ENCODE measurements at regions not wholly inside any gene's neighbourhood (a gene's known extent, or its start where the extent isn't known, plus 50 kb on each side); places are given as distances from the start of the nearest gene placed in this dataset.

- ChIA-PET POLR2A (no interaction called here), CTCF (no interaction called here)
- H3K4me3 Mint-ChIP-seq = no peak overlapping the region
- H3K27me3 Mint-ChIP-seq = no peaks in the 10 kb centered on the region
- H3K4me1 Mint-ChIP-seq = no peaks in the 10 kb centered on the region
- no peak for DNase-seq
- H3K27ac Mint-ChIP-seq = no peak overlapping the region
- H3K9me3 Mint-ChIP-seq = no peaks in the 10 kb centered on the region
- no peaks in the 10 kb centered on the region for H3K36me3 Mint-ChIP-seq (ENCODE audit: low read depth)
Observed at GRCh38 chr6:169075915-169076654, 177.6 kb downstream of the THBS2 start.

GRCh38 chr6:169075211-169075914 lies 178.3 kb downstream of the THBS2 start:
- no peaks in the 10 kb centered on the region for H3K9me3 Mint-ChIP-seq
- H3K36me3 Mint-ChIP-seq (ENCODE audit: low read depth) = no peaks in the 10 kb centered on the region
- H3K27ac Mint-ChIP-seq = no peak overlapping the region
- DNase-seq = no peak
- H3K4me1 Mint-ChIP-seq = no peaks in the 10 kb centered on the region
- no peaks in the 10 kb centered on the region for H3K27me3 Mint-ChIP-seq
- H3K4me3 Mint-ChIP-seq = no peak overlapping the region
- ChIA-PET CTCF (no interaction called here), POLR2A (no interaction called here)

GRCh38 chr6:169074526-169074925 lies 179.1 kb downstream of the THBS2 start:
- Mint-ChIP-seq H3K27me3 (no peaks in the 10 kb centered on the region), H3K27ac (no peak overlapping the region), H3K4me3 (no peak overlapping the region), H3K36me3 (ENCODE audit: low read depth) (no peaks in the 10 kb centered on the region), H3K9me3 (no peaks in the 10 kb centered on the region), H3K4me1 (no peaks in the 10 kb centered on the region)
- CTCF ChIA-PET = no interaction called here
- DNase-seq = no peak
- POLR2A ChIA-PET = no interaction called here

- H3K4me1 Mint-ChIP-seq = no peaks in the 10 kb centered on the region
- no peaks in the 10 kb centered on the region for H3K36me3 Mint-ChIP-seq (ENCODE audit: low read depth)
- no peak overlapping the region for H3K27ac Mint-ChIP-seq
- no peaks in the 10 kb centered on the region for H3K27me3 Mint-ChIP-seq
- CTCF ChIA-PET = interaction anchor here (1.2 kb wide), 1 partner anchor 28 kb away, joined by 3 read pairs; no protein-coding TSS in a partner anchor
- no peak for DNase-seq
- POLR2A ChIA-PET = no interaction called here
- H3K4me3 Mint-ChIP-seq = no peak overlapping the region
- no peaks in the 10 kb centered on the region for H3K9me3 Mint-ChIP-seq
Observed at GRCh38 chr6:169073311-169073710, 180.3 kb downstream of the THBS2 start.

- POLR2A ChIA-PET = no interaction called here
- no peaks in the 10 kb centered on the region for H3K9me3 Mint-ChIP-seq
- H3K4me1 Mint-ChIP-seq = no peaks in the 10 kb centered on the region
- H3K4me3 Mint-ChIP-seq = no peak overlapping the region
- H3K27ac Mint-ChIP-seq = no peak overlapping the region
- H3K27me3 Mint-ChIP-seq = no peaks in the 10 kb centered on the region
- no peaks in the 10 kb centered on the region for H3K36me3 Mint-ChIP-seq (ENCODE audit: low read depth)
- CTCF ChIA-PET = no interaction called here
- DNase-seq = no peak
Observed at GRCh38 chr6:169072127-169073042, 181.3 kb downstream of the THBS2 start.

- H3K27ac Mint-ChIP-seq = no peak overlapping the region
- no peak for DNase-seq
- no peak overlapping the region for H3K4me3 Mint-ChIP-seq
- ChIA-PET CTCF (interaction anchor here (0.6 kb wide), 1 partner anchor 646 kb away, joined by 3 read pairs; no protein-coding TSS in a partner anchor), POLR2A (no interaction called here)
- no peaks in the 10 kb centered on the region for H3K27me3 Mint-ChIP-seq
- H3K36me3 Mint-ChIP-seq (ENCODE audit: low read depth) = no peaks in the 10 kb centered on the region
- H3K9me3 Mint-ChIP-seq = no peaks in the 10 kb centered on the region
- no peaks in the 10 kb centered on the region for H3K4me1 Mint-ChIP-seq
Observed at GRCh38 chr6:169071394-169071793, 182.3 kb downstream of the THBS2 start.

- H3K4me3 Mint-ChIP-seq = no peak overlapping the region
- DNase-seq = no peak
Observed at GRCh38 chr6:169070506-169071176, 183.0 kb downstream of the THBS2 start.

GRCh38 chr6:169069356-169069755 lies 184.3 kb downstream of the THBS2 start:
- DNase-seq = no peak
- Mint-ChIP-seq H3K36me3 (ENCODE audit: low read depth) (no peaks in the 10 kb centered on the region), H3K27me3 (no peaks in the 10 kb centered on the region), H3K27ac (no peak overlapping the region), H3K4me1 (no peaks in the 10 kb centered on the region), H3K4me3 (no peak overlapping the region), H3K9me3 (no peaks in the 10 kb centered on the region)
- POLR2A ChIA-PET = no interaction called here
- CTCF ChIA-PET = no interaction called here

More at GRCh38 chr6:169070506-169071176, 183.0 kb downstream of the THBS2 start:
- H3K36me3 Mint-ChIP-seq (ENCODE audit: low read depth) = no peaks in the 10 kb centered on the region
- ChIA-PET CTCF (no interaction called here), POLR2A (no interaction called here)
- no peak overlapping the region for H3K27ac Mint-ChIP-seq
- no peaks in the 10 kb centered on the region for H3K9me3 Mint-ChIP-seq
- no peaks in the 10 kb centered on the region for H3K4me1 Mint-ChIP-seq
- no peaks in the 10 kb centered on the region for H3K27me3 Mint-ChIP-seq

GRCh38 chr6:169064194-169064593 lies 189.5 kb downstream of the THBS2 start:
- DNase-seq = no peak
- Mint-ChIP-seq H3K9me3 (no peaks in the 10 kb centered on the region), H3K4me3 (no peak overlapping the region), H3K27me3 (no peaks in the 10 kb centered on the region), H3K36me3 (ENCODE audit: low read depth) (no peaks in the 10 kb centered on the region), H3K27ac (no peak overlapping the region), H3K4me1 (no peaks in the 10 kb centered on the region)
- ChIA-PET POLR2A (no interaction called here), CTCF (no interaction called here)

GRCh38 chr6:169062272-169062671 lies 191.4 kb downstream of the THBS2 start:
- Mint-ChIP-seq H3K4me3 (no peak overlapping the region), H3K36me3 (ENCODE audit: low read depth) (no peaks in the 10 kb centered on the region), H3K9me3 (no peaks in the 10 kb centered on the region), H3K4me1 (no peaks in the 10 kb centered on the region), H3K27me3 (no peaks in the 10 kb centered on the region), H3K27ac (no peak overlapping the region)
- POLR2A ChIA-PET = no interaction called here
- no peak for DNase-seq
- CTCF ChIA-PET = no interaction called here

GRCh38 chr6:169058634-169059033 lies 195.0 kb downstream of the THBS2 start:
- Mint-ChIP-seq H3K36me3 (ENCODE audit: low read depth) (no peaks in the 10 kb centered on the region), H3K27me3 (no peaks in the 10 kb centered on the region), H3K27ac (no peak overlapping the region), H3K4me1 (no peaks in the 10 kb centered on the region), H3K9me3 (no peaks in the 10 kb centered on the region), H3K4me3 (no peak overlapping the region)
- CTCF ChIA-PET = no interaction called here
- POLR2A ChIA-PET = no interaction called here
- no peak for DNase-seq

GRCh38 chr6:169052462-169052861 lies 201.2 kb downstream of the THBS2 start:
- peaks cover 9% of the 10 kb centered on the region for H3K27me3 Mint-ChIP-seq
- no peaks in the 10 kb centered on the region for H3K9me3 Mint-ChIP-seq
- DNase-seq = no peak
- no peak overlapping the region for H3K4me3 Mint-ChIP-seq
- H3K36me3 Mint-ChIP-seq (ENCODE audit: low read depth) = no peaks in the 10 kb centered on the region
- no peak overlapping the region for H3K27ac Mint-ChIP-seq
- POLR2A ChIA-PET = no interaction called here
- CTCF ChIA-PET = no interaction called here
- H3K4me1 Mint-ChIP-seq = no peaks in the 10 kb centered on the region

GRCh38 chr6:169051371-169051770 lies 202.3 kb downstream of the THBS2 start:
- ChIA-PET POLR2A (no interaction called here), CTCF (no interaction called here)

More at GRCh38 chr6:169051371-169051770, 202.3 kb downstream of the THBS2 start:
- Mint-ChIP-seq H3K27me3 (peaks cover 9% of the 10 kb centered on the region), H3K4me3 (no peak overlapping the region), H3K27ac (no peak overlapping the region), H3K4me1 (no peaks in the 10 kb centered on the region), H3K36me3 (ENCODE audit: low read depth) (no peaks in the 10 kb centered on the region), H3K9me3 (no peaks in the 10 kb centered on the region)
- no peak for DNase-seq
